Neural cell (in vitro differentiated cells): ENCODE measurements at regions not wholly inside any gene's neighbourhood (a gene's known extent, or its start where the extent isn't known, plus 50 kb on each side); places are given as distances from the start of the nearest gene placed in this dataset.

Source experiments
- H2AFZ ChIP-seq: fragments of 200-600, 300-800 bp; sonication (generic), shearing (Covaris generic); 2 replicates; pipeline ENCODE4 v1.6.0; 2014; ENCODE audit warnings: low read depth, mild to moderate bottlenecking, antibody characterized with exemption, low read length, moderate library complexity
- H3F3A ChIP-seq: fragments of 200-600 bp; shearing (Covaris generic); 2 replicates; pipeline ENCODE4 v1.6.1; 2016; ENCODE audit warnings: mild to moderate bottlenecking, moderate library complexity, mixed read lengths, antibody characterized with exemption, low read length; ENCODE audit not compliant: insufficient read depth, poor library complexity, severe bottlenecking
- H3K27ac ChIP-seq: fragments of 200-600, 300-800 bp; sonication (generic), shearing (Covaris generic); 2 replicates; pipeline ENCODE4 v1.5.1; 2014; ENCODE audit warnings: mild to moderate bottlenecking, low read length, moderate library complexity
- H3K27me3 ChIP-seq: fragments of 300-800, 200-600 bp; sonication (generic), shearing (Covaris generic); 2 replicates; pipeline ENCODE4 v1.6.0; 2014; ENCODE audit warnings: mild to moderate bottlenecking, low read depth, low read length, moderate library complexity; ENCODE audit not compliant: insufficient read depth
- H3K36me3 ChIP-seq: fragments of 300-800, 200-600 bp; sonication (generic), shearing (Covaris generic); 2 replicates; pipeline ENCODE4 v1.5.1; 2014; ENCODE audit warnings: mild to moderate bottlenecking, antibody characterized with exemption, low read length, moderate library complexity; ENCODE audit not compliant: insufficient read depth
- H3K4me2 ChIP-seq: fragments of 300-800, 200-600 bp; sonication (generic), shearing (Covaris generic); 2 replicates; pipeline ENCODE4 v1.6.0; 2014; ENCODE audit warnings: mild to moderate bottlenecking, low read length
- H3K4me3 ChIP-seq: fragments of 300-800, 200-600 bp; sonication (generic), shearing (Covaris generic); 2 replicates; pipeline ENCODE4 v1.5.1; 2014; ENCODE audit warnings: mild to moderate bottlenecking, low read length, moderate library complexity
- H3K79me2 ChIP-seq: fragments of 200-600 bp; shearing (Covaris generic); replicated peaks from 2 replicates; pipeline ENCODE4 v1.6.0; 2014; ENCODE audit warnings: mild to moderate bottlenecking, low read length, moderate library complexity; ENCODE audit not compliant: insufficient read depth
- H3K9ac ChIP-seq: fragments of 300-800, 200-600 bp; sonication (generic), shearing (Covaris generic); 2 replicates; pipeline ENCODE4 v1.6.1; 2016; ENCODE audit warnings: mild to moderate bottlenecking, low read length, mixed read lengths
- H3K9me2 ChIP-seq: fragments of 200-600 bp; shearing (Covaris generic); 2 replicates; pipeline ENCODE4 v1.6.1; 2016; ENCODE audit warnings: mild to moderate bottlenecking, low read length, mixed read lengths; ENCODE audit not compliant: insufficient read depth
- H3K9me3 ChIP-seq: fragments of 200-600, 300-800 bp; sonication (generic), shearing (Covaris generic); 2 replicates; pipeline ENCODE4 v1.6.1; 2016; ENCODE audit warnings: mild to moderate bottlenecking, mixed run types, low read length, moderate library complexity, mixed read lengths
- H4K20me1 ChIP-seq: fragments of 200-600 bp; shearing (Covaris generic); 2 replicates; pipeline ENCODE4 v1.6.1; 2016; ENCODE audit warnings: mild to moderate bottlenecking, mixed run types; ENCODE audit not compliant: insufficient read depth
- CTCF ChIP-seq: fragments of 450-650 bp; IDR thresholded peaks from 2 replicates; pipeline ENCODE4 v1.5.1; 2014; ENCODE audit warnings: antibody characterized with exemption, mild to moderate bottlenecking, moderate library complexity; ENCODE audit not compliant: poor library complexity, severe bottlenecking
- EP300 ChIP-seq: fragments of 450-650 bp; conservative IDR thresholded peaks from 2 replicates; pipeline ENCODE4 v1.6.1; 2014; ENCODE audit warnings: antibody characterized with exemption, mild to moderate bottlenecking, moderate library complexity; ENCODE audit not compliant: poor library complexity, severe bottlenecking
- EZH2 ChIP-seq: fragments of 200-600, 300-800 bp; shearing (Covaris generic), sonication (generic); IDR thresholded peaks from 2 replicates; pipeline ENCODE4 v1.6.1; 2014; ENCODE audit warnings: antibody characterized with exemption, low read length, borderline replicate concordance, mild to moderate bottlenecking; ENCODE audit not compliant: insufficient read depth, poor library complexity, severe bottlenecking
- MXI1 ChIP-seq: fragments of 450-650 bp; conservative IDR thresholded peaks from 2 replicates; pipeline ENCODE4 v1.6.1; 2014; ENCODE audit warnings: antibody characterized with exemption, mild to moderate bottlenecking; ENCODE audit not compliant: poor library complexity, severe bottlenecking
- POLR2AphosphoS5 ChIP-seq: IDR thresholded peaks from 2 replicates; pipeline ENCODE4 v1.6.1; 2012
- RAD21 ChIP-seq: fragments of 450-650 bp; conservative IDR thresholded peaks from 2 replicates; pipeline ENCODE4 v1.6.1; 2014; ENCODE audit warnings: antibody characterized with exemption, mild to moderate bottlenecking, moderate library complexity
- SMC3 ChIP-seq: fragments of 450-650 bp; conservative IDR thresholded peaks from 2 replicates; pipeline ENCODE4 v1.6.1; 2014; ENCODE audit warnings: antibody characterized with exemption, mild to moderate bottlenecking, moderate library complexity; ENCODE audit not compliant: poor library complexity
- TAF1 ChIP-seq: IDR thresholded peaks from 2 replicates; pipeline ENCODE4 v1.6.1; 2012; ENCODE audit warnings: low read depth
- TF ChIP-seq, protein P1 (sequence below): IDR thresholded peaks from 2 replicates; pipeline ENCODE4 v1.6.1; 2012; ENCODE audit warnings: borderline replicate concordance

DNA sequence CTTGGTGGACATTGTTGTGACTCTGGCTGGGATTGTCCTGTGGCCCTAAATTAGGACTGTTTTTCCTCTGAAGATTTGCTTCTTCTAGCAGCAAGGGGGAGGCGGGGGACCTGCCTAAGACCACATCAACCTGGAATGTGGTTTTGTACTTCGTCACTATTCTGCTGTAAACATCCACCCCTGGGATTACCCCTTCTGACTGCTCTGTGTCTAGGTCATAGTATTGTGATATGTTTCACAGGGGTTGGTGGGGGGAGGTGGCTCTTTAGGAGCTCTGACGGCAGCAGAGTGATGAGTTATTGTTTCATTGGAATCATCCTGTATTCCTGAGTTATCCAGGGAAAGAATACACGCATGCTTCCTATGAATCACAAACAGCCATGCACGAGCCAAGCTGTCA, 226.4 kb upstream of the MYT1L start:
- no peaks in the 10 kb centered on the region for H3K79me2 ChIP-seq
- no peaks in the 10 kb centered on the region for H3F3A ChIP-seq
- no peaks in the 10 kb centered on the region for H3K27me3 ChIP-seq
- no peaks in the 10 kb centered on the region for H4K20me1 ChIP-seq
- H3K4me3 ChIP-seq: no peak overlapping the region
- no peak overlapping the region for H3K4me2 ChIP-seq
- TF ChIP-seq, protein P1, sequence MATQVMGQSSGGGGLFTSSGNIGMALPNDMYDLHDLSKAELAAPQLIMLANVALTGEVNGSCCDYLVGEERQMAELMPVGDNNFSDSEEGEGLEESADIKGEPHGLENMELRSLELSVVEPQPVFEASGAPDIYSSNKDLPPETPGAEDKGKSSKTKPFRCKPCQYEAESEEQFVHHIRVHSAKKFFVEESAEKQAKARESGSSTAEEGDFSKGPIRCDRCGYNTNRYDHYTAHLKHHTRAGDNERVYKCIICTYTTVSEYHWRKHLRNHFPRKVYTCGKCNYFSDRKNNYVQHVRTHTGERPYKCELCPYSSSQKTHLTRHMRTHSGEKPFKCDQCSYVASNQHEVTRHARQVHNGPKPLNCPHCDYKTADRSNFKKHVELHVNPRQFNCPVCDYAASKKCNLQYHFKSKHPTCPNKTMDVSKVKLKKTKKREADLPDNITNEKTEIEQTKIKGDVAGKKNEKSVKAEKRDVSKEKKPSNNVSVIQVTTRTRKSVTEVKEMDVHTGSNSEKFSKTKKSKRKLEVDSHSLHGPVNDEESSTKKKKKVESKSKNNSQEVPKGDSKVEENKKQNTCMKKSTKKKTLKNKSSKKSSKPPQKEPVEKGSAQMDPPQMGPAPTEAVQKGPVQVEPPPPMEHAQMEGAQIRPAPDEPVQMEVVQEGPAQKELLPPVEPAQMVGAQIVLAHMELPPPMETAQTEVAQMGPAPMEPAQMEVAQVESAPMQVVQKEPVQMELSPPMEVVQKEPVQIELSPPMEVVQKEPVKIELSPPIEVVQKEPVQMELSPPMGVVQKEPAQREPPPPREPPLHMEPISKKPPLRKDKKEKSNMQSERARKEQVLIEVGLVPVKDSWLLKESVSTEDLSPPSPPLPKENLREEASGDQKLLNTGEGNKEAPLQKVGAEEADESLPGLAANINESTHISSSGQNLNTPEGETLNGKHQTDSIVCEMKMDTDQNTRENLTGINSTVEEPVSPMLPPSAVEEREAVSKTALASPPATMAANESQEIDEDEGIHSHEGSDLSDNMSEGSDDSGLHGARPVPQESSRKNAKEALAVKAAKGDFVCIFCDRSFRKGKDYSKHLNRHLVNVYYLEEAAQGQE: peak; percentile 87
- TF ChIP-seq TAF1 (no peak), RAD21 (no peak)
- H3K27ac ChIP-seq: peak overlapping the region; percentile 32
- H3K9ac ChIP-seq: no peak overlapping the region
- H3K9me2 ChIP-seq: no peaks in the 10 kb centered on the region
- H3K9me3 ChIP-seq: peaks cover 7% of the 10 kb centered on the region
- H2AFZ ChIP-seq: peak overlapping the region; percentile 9
- H3K36me3 ChIP-seq: no peaks in the 10 kb centered on the region

DNA sequence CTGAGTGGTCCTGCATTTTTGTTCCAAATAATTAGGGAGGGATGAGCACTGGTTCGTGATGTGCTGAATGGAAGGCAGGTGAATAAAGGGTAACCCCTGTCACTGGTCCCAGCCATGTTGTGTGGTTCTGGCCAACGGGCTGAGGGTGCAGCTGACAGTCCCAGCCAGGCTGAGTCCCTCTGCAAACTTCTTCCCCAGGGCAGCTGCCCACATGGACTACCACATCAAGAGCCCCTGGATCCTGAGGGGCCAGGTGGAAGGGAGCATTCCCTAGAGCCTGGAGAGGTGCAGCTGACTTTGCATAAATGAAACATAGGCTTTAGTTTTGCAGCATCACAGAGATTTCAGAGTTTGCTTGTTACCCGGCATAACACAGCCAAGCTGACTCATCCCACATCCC, 219.8 kb upstream of the MYT1L start:
- H3K4me3 ChIP-seq: no peak overlapping the region
- no peak overlapping the region for H3K4me2 ChIP-seq
- H3K36me3 ChIP-seq: no peaks in the 10 kb centered on the region
- no peaks in the 10 kb centered on the region for H4K20me1 ChIP-seq
- H3F3A ChIP-seq: no peaks in the 10 kb centered on the region
- no peaks in the 10 kb centered on the region for H3K27me3 ChIP-seq
- no peak overlapping the region for H3K9ac ChIP-seq
- H3K79me2 ChIP-seq: no peaks in the 10 kb centered on the region
- no peak overlapping the region for H2AFZ ChIP-seq
- H3K9me2 ChIP-seq: no peaks in the 10 kb centered on the region
- peaks cover 7% of the 10 kb centered on the region for H3K9me3 ChIP-seq
- no peak for TF ChIP-seq TAF1
- TF ChIP-seq EP300: no peak
- no peak for TF ChIP-seq CTCF
- no peak for TF ChIP-seq EZH2
- no peak for TF ChIP-seq SMC3
- TF ChIP-seq MXI1: no peak
- TF ChIP-seq, protein P1: no peak
- no peak for TF ChIP-seq POLR2AphosphoS5
- TF ChIP-seq RAD21: no peak
- H3K27ac ChIP-seq: no peak overlapping the region
